HepG2 (cell line): ENCODE measurements at regions not wholly inside any gene's neighbourhood (a gene's known extent, or its start where the extent isn't known, plus 50 kb on each side); places are given as distances from the start of the nearest gene placed in this dataset.

Experiments
- ARHGAP35 ChIP-seq: sonication (generic); formaldehyde crosslinking; IDR thresholded peaks from 2 replicates; pipeline ENCODE4 v1.9.0; 2022; ENCODE audit warnings: mild to moderate bottlenecking, inconsistent platforms, moderate library complexity, missing genetic modification reagents, borderline replicate concordance
- CENPT ChIP-seq: sonication (generic); formaldehyde crosslinking; IDR thresholded peaks from 2 replicates; pipeline ENCODE4 v1.8.0; 2022; ENCODE audit warnings: low read depth, mild to moderate bottlenecking, moderate library complexity, missing genetic modification reagents
- EEA1 ChIP-seq: sonication (generic); formaldehyde crosslinking; IDR thresholded peaks from 2 replicates; pipeline ENCODE4 v1.5.1; 2020; ENCODE audit warnings: mild to moderate bottlenecking, missing genetic modification reagents, borderline replicate concordance
- FOXM1 ChIP-seq: sonication (generic); formaldehyde crosslinking; IDR thresholded peaks from 2 replicates; pipeline ENCODE4 v1.5.0; 2020; ENCODE audit warnings: missing genetic modification reagents
- GABPA ChIP-seq, 2 experiments: IDR thresholded peaks; 2 replicates each; pipeline ENCODE4 v1.6.1; 2011 to 2016; ENCODE audit warnings: low read depth in 2 of 2, low read length in 1 of 2, missing biosample characterization in 1 of 2, missing genetic modification characterization in 1 of 2
- KDM6A ChIP-seq: IDR thresholded peaks from 2 replicates; pipeline ENCODE4 v1.6.1; 2016; ENCODE audit warnings: low read depth
- MIXL1 ChIP-seq: IDR thresholded peaks from 2 replicates; pipeline ENCODE4 v1.6.1; 2016
- MNT ChIP-seq: fragments of 450-650 bp; IDR thresholded peaks from 2 replicates; pipeline ENCODE4 v1.6.1; 2016
- POLR2G ChIP-seq: fragments of 200-400 bp; formaldehyde crosslinking; IDR thresholded peaks from 2 replicates; pipeline ENCODE4 v1.6.1; 2018; ENCODE audit warnings: mild to moderate bottlenecking, low read depth, low read length, moderate library complexity
- SKIL ChIP-seq: sonication (generic); formaldehyde crosslinking; IDR thresholded peaks from 2 replicates; pipeline ENCODE4 v1.8.0; 2022; ENCODE audit warnings: missing genetic modification reagents, mild to moderate bottlenecking, moderate library complexity, borderline replicate concordance
- SRF ChIP-seq: IDR thresholded peaks from 2 replicates; pipeline ENCODE4 v1.6.1; 2011; ENCODE audit warnings: mild to moderate bottlenecking, low read depth, low read length, moderate library complexity
- SSRP1 ChIP-seq: IDR thresholded peaks from 2 replicates; pipeline ENCODE4 v1.6.1; 2016; ENCODE audit warnings: control low read depth
- XBP1 ChIP-seq: sonication (generic); formaldehyde crosslinking; IDR thresholded peaks from 2 replicates; pipeline ENCODE4 v1.5.0; 2020; ENCODE audit warnings: missing genetic modification reagents
- ZBTB3 ChIP-seq: sonication (generic); formaldehyde crosslinking; IDR thresholded peaks from 2 replicates; pipeline ENCODE4 v1.4.0; 2020; ENCODE audit warnings: low read depth, mild to moderate bottlenecking, moderate library complexity, missing genetic modification reagents, borderline replicate concordance
- ZBTB34 ChIP-seq: sonication (generic); formaldehyde crosslinking; IDR thresholded peaks from 2 replicates; pipeline ENCODE4 v1.8.0; 2022; ENCODE audit warnings: mild to moderate bottlenecking, missing genetic modification reagents
- ZNF451 ChIP-seq: sonication (generic); formaldehyde crosslinking; IDR thresholded peaks from 2 replicates; pipeline ENCODE4 v1.5.0; 2020; ENCODE audit warnings: mild to moderate bottlenecking, missing genetic modification reagents
- ZNF574 ChIP-seq: sonication (generic); formaldehyde crosslinking; IDR thresholded peaks from 2 replicates; pipeline ENCODE4 v1.4.0; 2020; ENCODE audit warnings: missing genetic modification reagents
- ZNF605 ChIP-seq: sonication (generic); formaldehyde crosslinking; IDR thresholded peaks from 2 replicates; pipeline ENCODE4 v1.8.0; 2022; ENCODE audit warnings: mild to moderate bottlenecking, missing genetic modification reagents
- ZNF629 ChIP-seq: sonication (generic); formaldehyde crosslinking; conservative IDR thresholded peaks from 2 replicates; pipeline ENCODE4 v1.5.0; 2020; ENCODE audit warnings: missing genetic modification reagents
- ZNF672 ChIP-seq: sonication (generic); formaldehyde crosslinking; IDR thresholded peaks from 2 replicates; pipeline ENCODE4 v1.8.1; 2022; ENCODE audit warnings: missing genetic modification reagents
- ZXDC ChIP-seq: sonication (generic); formaldehyde crosslinking; IDR thresholded peaks from 2 replicates; pipeline ENCODE4 v1.5.0; 2020; ENCODE audit warnings: mild to moderate bottlenecking, missing genetic modification reagents

- TF ChIP-seq ZXDC (no peak), ZNF605 (CRISPR knock-in tag) (no peak), ARHGAP35 (no peak), ZNF629 (no peak), SKIL (CRISPR knock-in tag) (no peak), GABPA (IDR thresholded peaks at IDR 0.05; ENCODE audit: low read depth, low read length) (no peak), GABPA (CRISPR knock-in tag; IDR thresholded peaks at IDR 0.05; ENCODE audit: low read depth) (no peak), ZBTB3 (CRISPR knock-in tag) (no peak), SRF (no peak), KDM6A (peak; percentile 68), ZBTB34 (CRISPR knock-in tag) (no peak), CENPT (CRISPR knock-in tag) (no peak), XBP1 (CRISPR knock-in tag) (no peak), FOXM1 (no peak), EEA1 (CRISPR knock-in tag) (no peak), ZNF451 (no peak), MNT (no peak), SSRP1 (CRISPR knock-in tag) (no peak), POLR2G (no peak), ZNF672 (CRISPR knock-in tag) (no peak), ZNF574 (CRISPR knock-in tag) (no peak), MIXL1 (CRISPR knock-in tag) (peak; percentile 63; the same call in 1 of the 2 replicates)
These were observed 121.8 kb downstream of the MAIP1 start (continued) for GRCh38 chr2:200077210-200077650.
